ENCODE measurements at regions not wholly inside any gene's neighbourhood (a gene's known extent, or its start where the extent isn't known, plus 50 kb on each side); places are given as distances from the start of the nearest gene placed in this dataset.

DNA sequence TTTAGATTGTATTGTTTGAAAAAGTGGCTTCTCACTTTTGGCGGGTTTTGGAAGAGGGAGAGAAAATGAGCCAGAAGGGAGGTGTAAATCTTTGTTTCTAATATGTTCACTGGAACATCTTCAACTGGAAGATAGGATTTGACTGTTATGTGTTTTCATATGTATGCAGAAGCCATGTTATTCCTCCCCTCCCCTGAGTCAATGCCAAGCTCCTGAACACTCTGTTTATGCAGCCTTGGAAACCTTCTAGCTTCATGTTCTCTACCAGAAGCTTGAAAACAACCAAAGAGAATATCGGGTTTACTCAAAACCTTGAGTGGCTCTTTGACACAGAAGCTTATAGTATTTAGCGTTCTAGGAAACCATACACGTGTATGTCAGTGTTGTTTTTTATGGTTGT is 279.1 kb downstream of the PRL start:
- H3K4me1 ChIP-seq (ENCODE audit: insufficient read depth, poor library complexity, severe bottlenecking), result no peaks in the 10 kb centered on the region
- ATAC-seq (ENCODE audit: low read depth) (no peak), DNase-seq (ENCODE audit: low spot score) (no peak)
- TF ChIP-seq, protein P1, sequence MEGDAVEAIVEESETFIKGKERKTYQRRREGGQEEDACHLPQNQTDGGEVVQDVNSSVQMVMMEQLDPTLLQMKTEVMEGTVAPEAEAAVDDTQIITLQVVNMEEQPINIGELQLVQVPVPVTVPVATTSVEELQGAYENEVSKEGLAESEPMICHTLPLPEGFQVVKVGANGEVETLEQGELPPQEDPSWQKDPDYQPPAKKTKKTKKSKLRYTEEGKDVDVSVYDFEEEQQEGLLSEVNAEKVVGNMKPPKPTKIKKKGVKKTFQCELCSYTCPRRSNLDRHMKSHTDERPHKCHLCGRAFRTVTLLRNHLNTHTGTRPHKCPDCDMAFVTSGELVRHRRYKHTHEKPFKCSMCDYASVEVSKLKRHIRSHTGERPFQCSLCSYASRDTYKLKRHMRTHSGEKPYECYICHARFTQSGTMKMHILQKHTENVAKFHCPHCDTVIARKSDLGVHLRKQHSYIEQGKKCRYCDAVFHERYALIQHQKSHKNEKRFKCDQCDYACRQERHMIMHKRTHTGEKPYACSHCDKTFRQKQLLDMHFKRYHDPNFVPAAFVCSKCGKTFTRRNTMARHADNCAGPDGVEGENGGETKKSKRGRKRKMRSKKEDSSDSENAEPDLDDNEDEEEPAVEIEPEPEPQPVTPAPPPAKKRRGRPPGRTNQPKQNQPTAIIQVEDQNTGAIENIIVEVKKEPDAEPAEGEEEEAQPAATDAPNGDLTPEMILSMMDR (IDR thresholded peaks at IDR 0.05; ENCODE audit: poor library complexity, severe bottlenecking), result no peak
- H3K4me3 ChIP-seq (ENCODE audit: severe bottlenecking), result no peak overlapping the region
- H3K27ac ChIP-seq (ENCODE audit: poor library complexity, severe bottlenecking), result no peak overlapping the region
- H3K27me3 ChIP-seq (ENCODE audit: insufficient read depth, poor library complexity, severe bottlenecking), result no peaks in the 10 kb centered on the region
- no peaks in the 10 kb centered on the region for H3K9me3 ChIP-seq (ENCODE audit: severe bottlenecking)
- no peaks in the 10 kb centered on the region for H3K36me3 ChIP-seq (ENCODE audit: low read depth)

DNA sequence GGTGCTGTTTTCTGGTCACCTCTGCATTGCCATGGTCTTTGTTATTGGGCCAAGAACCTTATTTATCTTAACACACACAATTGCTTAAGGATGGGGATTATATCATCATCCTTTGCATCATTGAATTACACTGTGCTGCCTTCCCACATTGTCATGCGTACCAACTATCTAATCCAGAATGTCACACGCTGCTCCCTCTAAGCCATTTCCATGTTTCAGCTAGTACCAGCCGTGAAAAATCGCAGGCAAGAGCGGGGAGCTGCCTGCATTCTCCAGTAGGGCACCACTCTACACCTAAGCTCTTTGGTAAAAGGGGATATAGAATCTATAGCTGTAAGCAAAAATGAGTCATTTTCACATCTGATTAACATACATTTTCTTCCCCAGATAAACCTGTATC is 277.0 kb downstream of the PRL start:
- H3K4me3 ChIP-seq (ENCODE audit: severe bottlenecking), result no peak overlapping the region
- H3K4me1 ChIP-seq (ENCODE audit: insufficient read depth, poor library complexity, severe bottlenecking), result no peaks in the 10 kb centered on the region
- H3K9me3 ChIP-seq (ENCODE audit: severe bottlenecking), result no peaks in the 10 kb centered on the region
- no peaks in the 10 kb centered on the region for H3K36me3 ChIP-seq (ENCODE audit: low read depth)
- no peak for ATAC-seq (ENCODE audit: low read depth)
- TF ChIP-seq, protein P1 (IDR thresholded peaks at IDR 0.05; ENCODE audit: poor library complexity, severe bottlenecking), result no peak
- H3K27ac ChIP-seq (ENCODE audit: poor library complexity, severe bottlenecking), result no peak overlapping the region
- H3K27me3 ChIP-seq (ENCODE audit: insufficient read depth, poor library complexity, severe bottlenecking), result no peaks in the 10 kb centered on the region
- DNase-seq (ENCODE audit: low spot score), result no peak

DNA sequence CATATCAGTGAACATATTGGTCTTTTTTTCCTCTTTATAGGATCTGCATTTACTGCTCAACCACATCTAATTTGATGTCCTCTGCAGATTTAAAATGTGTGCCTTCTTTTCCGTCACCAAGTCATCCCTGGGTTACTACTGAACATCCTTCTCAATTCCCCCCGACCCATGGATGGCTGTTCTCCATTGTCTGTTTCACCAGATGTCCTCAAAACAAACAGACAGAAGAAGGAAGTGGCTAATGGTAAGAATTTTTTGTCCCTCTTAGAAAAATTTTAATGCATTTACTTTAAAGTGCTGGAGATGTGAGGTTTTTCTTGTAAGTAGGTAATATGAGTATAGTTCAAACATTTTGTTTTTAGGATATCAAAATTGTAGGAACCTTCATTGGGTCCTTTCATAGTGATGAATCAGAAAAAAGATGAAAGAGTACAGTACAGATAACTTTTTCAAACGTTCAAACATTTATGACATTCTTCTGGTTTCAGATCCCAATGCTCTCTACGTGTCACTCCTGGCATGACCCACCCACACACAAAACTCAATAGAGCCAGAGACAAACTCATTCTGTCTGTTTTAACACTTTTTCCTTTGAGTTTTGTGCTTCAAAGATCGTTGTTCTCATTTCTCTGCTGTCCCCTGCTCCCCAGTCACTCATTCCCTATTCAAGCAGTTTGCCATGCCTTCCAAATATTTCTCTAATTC is 276.4 kb downstream of the PRL start:
- DNase-seq (ENCODE audit: low spot score) (no peak), ATAC-seq (ENCODE audit: low read depth) (no peak)
- Histone ChIP-seq H3K4me1 (ENCODE audit: insufficient read depth, poor library complexity, severe bottlenecking) (no peaks in the 10 kb centered on the region), H3K9me3 (ENCODE audit: severe bottlenecking) (no peaks in the 10 kb centered on the region), H3K36me3 (ENCODE audit: low read depth) (no peaks in the 10 kb centered on the region), H3K27ac (ENCODE audit: poor library complexity, severe bottlenecking) (no peak overlapping the region), H3K4me3 (ENCODE audit: severe bottlenecking) (no peak overlapping the region), H3K27me3 (ENCODE audit: insufficient read depth, poor library complexity, severe bottlenecking) (no peaks in the 10 kb centered on the region)
- TF ChIP-seq, protein P1 (IDR thresholded peaks at IDR 0.05; ENCODE audit: poor library complexity, severe bottlenecking), result no peak

DNA sequence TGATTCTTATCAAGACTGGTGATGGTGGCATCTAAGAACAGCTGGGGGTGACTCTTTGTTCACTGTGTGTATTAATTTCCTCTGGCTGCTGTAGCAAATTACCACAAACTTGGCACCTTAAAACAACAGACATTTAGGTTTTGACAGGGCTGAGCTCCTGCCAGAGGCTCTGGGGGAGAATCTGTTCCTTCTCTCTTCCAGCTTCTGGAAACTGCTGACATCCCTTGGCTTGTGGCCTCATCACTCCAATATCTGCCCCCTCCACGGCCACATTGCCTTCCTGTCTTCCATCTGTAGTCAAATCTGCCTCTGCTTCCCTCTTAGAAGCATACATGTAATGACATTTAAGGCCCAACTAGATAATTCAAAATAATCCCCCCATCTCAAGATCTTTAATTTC is 274.9 kb downstream of the PRL start:
- H3K4me3 ChIP-seq (ENCODE audit: severe bottlenecking), result no peak overlapping the region
- ATAC-seq (ENCODE audit: low read depth) (no peak), DNase-seq (ENCODE audit: low spot score) (no peak)
- no peaks in the 10 kb centered on the region for H3K4me1 ChIP-seq (ENCODE audit: insufficient read depth, poor library complexity, severe bottlenecking)
- H3K9me3 ChIP-seq (ENCODE audit: severe bottlenecking), result no peaks in the 10 kb centered on the region
- H3K36me3 ChIP-seq (ENCODE audit: low read depth), result no peaks in the 10 kb centered on the region
- TF ChIP-seq, protein P1 (IDR thresholded peaks at IDR 0.05; ENCODE audit: poor library complexity, severe bottlenecking), result no peak
- H3K27me3 ChIP-seq (ENCODE audit: insufficient read depth, poor library complexity, severe bottlenecking), result no peaks in the 10 kb centered on the region
- H3K27ac ChIP-seq (ENCODE audit: poor library complexity, severe bottlenecking), result no peak overlapping the region

DNA sequence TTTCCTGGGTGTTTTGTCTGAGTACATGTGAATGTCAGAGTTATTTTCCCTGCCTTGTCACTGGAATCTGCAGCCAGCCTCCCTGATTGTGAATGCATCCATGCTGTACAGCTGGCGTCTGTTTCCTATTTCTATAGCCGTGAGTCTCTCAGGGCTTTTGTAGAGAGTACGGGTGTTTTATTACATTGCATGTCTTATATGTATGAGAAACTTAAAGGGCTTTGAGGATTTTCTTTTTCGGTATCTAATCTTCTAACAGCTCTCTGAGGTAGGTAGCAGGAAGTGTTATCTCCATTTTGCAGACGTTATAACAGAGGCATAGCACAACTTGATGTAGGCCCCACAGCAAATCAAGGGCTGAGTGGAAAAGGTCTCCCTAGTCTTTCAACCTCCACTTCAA is 272.9 kb downstream of the PRL start:
- Histone ChIP-seq H3K27me3 (ENCODE audit: insufficient read depth, poor library complexity, severe bottlenecking) (no peaks in the 10 kb centered on the region), H3K4me1 (ENCODE audit: insufficient read depth, poor library complexity, severe bottlenecking) (no peaks in the 10 kb centered on the region), H3K36me3 (ENCODE audit: low read depth) (no peaks in the 10 kb centered on the region), H3K9me3 (ENCODE audit: severe bottlenecking) (no peaks in the 10 kb centered on the region), H3K4me3 (ENCODE audit: severe bottlenecking) (no peak overlapping the region), H3K27ac (ENCODE audit: poor library complexity, severe bottlenecking) (no peak overlapping the region)
- no peak for DNase-seq (ENCODE audit: low spot score)
- no peak for ATAC-seq (ENCODE audit: low read depth)
- TF ChIP-seq, protein P1 (IDR thresholded peaks at IDR 0.05; ENCODE audit: poor library complexity, severe bottlenecking), result no peak

Data from RWPE2 (cell line).